Cardiac muscle cell (in vitro differentiated cells and primary cell): ENCODE measurements at regions not wholly inside any gene's neighbourhood (a gene's known extent, or its start where the extent isn't known, plus 50 kb on each side); places are given as distances from the start of the nearest gene placed in this dataset.

Experiments used
- DNase-seq, 2 donors: peaks; one replicate each; pipeline versions ENCODE4 v3.0.0 to v3.0.0-alpha.2; 2010 to 2017; ENCODE audit warnings: low read depth in 1 of 2, low spot score in 1 of 2
- H3K27ac ChIP-seq: fragments of 200-600 bp; sonication (generic); 2 replicates; pipeline ENCODE4 v1.5.1; 2016
- H3K27me3 ChIP-seq: fragments of 200-600 bp; sonication (generic); 2 replicates; pipeline ENCODE4 v1.6.0; 2016; ENCODE audit warnings: control low read depth
- H3K36me3 ChIP-seq: fragments of 200-600 bp; sonication (generic); 2 replicates; pipeline ENCODE4 v1.5.1; 2016; ENCODE audit warnings: control low read depth
- H3K4me1 ChIP-seq: fragments of 200-600 bp; sonication (generic); 2 replicates; pipeline ENCODE4 v1.8.1; 2017; ENCODE audit warnings: low read depth, mild to moderate bottlenecking, mixed run types
- H3K4me3 ChIP-seq: fragments of 200-600 bp; sonication (generic); 2 replicates; pipeline ENCODE4 v1.5.1; 2016; ENCODE audit warnings: mild to moderate bottlenecking
- H3K9me3 ChIP-seq: fragments of 200-600 bp; sonication (generic); 2 replicates; pipeline ENCODE4 v1.5.1; 2017; ENCODE audit warnings: low read depth, mild to moderate bottlenecking, control low read depth
- CTCF ChIP-seq: IDR thresholded peaks from 2 replicates; pipeline ENCODE4 v1.5.1; 2012; ENCODE audit warnings: low read depth, mild to moderate bottlenecking, low read length

- H3K36me3 ChIP-seq: no peaks in the 10 kb centered on the region
- H3K9me3 ChIP-seq: no peaks in the 10 kb centered on the region
- TF ChIP-seq CTCF: no peak
- H3K27ac ChIP-seq: no peak overlapping the region
- no peaks in the 10 kb centered on the region for H3K4me1 ChIP-seq
- no peak for DNase-seq
- H3K4me3 ChIP-seq: no peak overlapping the region
- H3K27me3 ChIP-seq: no peaks in the 10 kb centered on the region
Measured at GRCh38 chr5:162484095-162484494, 416.5 kb downstream of the GABRG2 start.

- H3K9me3 ChIP-seq: no peaks in the 10 kb centered on the region
- H3K27me3 ChIP-seq: no peaks in the 10 kb centered on the region
- H3K27ac ChIP-seq: no peak overlapping the region
- H3K4me3 ChIP-seq: no peak overlapping the region
- no peaks in the 10 kb centered on the region for H3K36me3 ChIP-seq
- H3K4me1 ChIP-seq: peaks cover 3% of the 10 kb centered on the region
- TF ChIP-seq CTCF: no peak
- DNase-seq: peak in 1 of 2 donors; percentile 8
Measured at GRCh38 chr5:162484986-162485385, 417.4 kb downstream of the GABRG2 start.

- H3K4me1 ChIP-seq: peaks cover 4% of the 10 kb centered on the region
- H3K36me3 ChIP-seq: no peaks in the 10 kb centered on the region
- no peaks in the 10 kb centered on the region for H3K27me3 ChIP-seq
- TF ChIP-seq CTCF: no peak
- no peak for DNase-seq
- no peak overlapping the region for H3K4me3 ChIP-seq
- no peaks in the 10 kb centered on the region for H3K9me3 ChIP-seq
- no peak overlapping the region for H3K27ac ChIP-seq
Measured at GRCh38 chr5:162485666-162486292, 418.2 kb downstream of the GABRG2 start.

- Histone ChIP-seq H3K36me3 (no peaks in the 10 kb centered on the region), H3K9me3 (no peaks in the 10 kb centered on the region), H3K4me1 (peaks cover 4% of the 10 kb centered on the region), H3K4me3 (no peak overlapping the region), H3K27me3 (no peaks in the 10 kb centered on the region), H3K27ac (no peak overlapping the region)
- TF ChIP-seq CTCF: no peak
- DNase-seq: no peak
Measured at GRCh38 chr5:162487528-162488525, 420.3 kb downstream of the GABRG2 start.

GRCh38 chr5:162496100-162496808, 428.7 kb downstream of the GABRG2 start:
- H3K36me3 ChIP-seq: no peaks in the 10 kb centered on the region
- no peak overlapping the region for H3K27ac ChIP-seq
- no peak overlapping the region for H3K4me3 ChIP-seq
- no peak for DNase-seq
- H3K9me3 ChIP-seq: no peaks in the 10 kb centered on the region
- no peak for TF ChIP-seq CTCF
- no peaks in the 10 kb centered on the region for H3K27me3 ChIP-seq
- no peaks in the 10 kb centered on the region for H3K4me1 ChIP-seq
